Ovary (tissue), 7 donors: ENCODE measurements at regions not wholly inside any gene's neighbourhood (a gene's known extent, or its start where the extent isn't known, plus 50 kb on each side); places are given as distances from the start of the nearest gene placed in this dataset.
"Not testable (repeated sequence)": the region's sequence is repeated elsewhere in the genome, so short reads cannot be mapped to it uniquely, and the experiment has no call there.

ENCODE experiments used
- DNase-seq, 5 donors: peaks; one replicate each; pipeline ENCODE4 v3.0.0-alpha.2; 2019 to 2020
- H3K27ac ChIP-seq, 2 donors: fragments of 200-600 bp; one replicate each; pipeline versions ENCODE4 v1.5.1 to v1.8.0; 2019 to 2022
- H3K27me3 ChIP-seq: fragments of 200-600 bp; one replicate; pipeline ENCODE4 v1.8.0; 2022
- H3K36me3 ChIP-seq: fragments of 200-600 bp; sonication (generic); one replicate; pipeline ENCODE4 v1.5.1; 2019
- H3K4me1 ChIP-seq: one replicate; pipeline ENCODE4 v1.8.1; 2013; ENCODE audit warnings: mild to moderate bottlenecking, moderate library complexity; ENCODE audit not compliant: insufficient read depth
- H3K4me3 ChIP-seq: fragments of 200-600 bp; sonication (generic); one replicate; pipeline ENCODE4 v1.5.1; 2017
- H3K9me3 ChIP-seq, 2 donors: fragments of 200-600 bp in 1 of 2; sonication (generic) in 1 of 2; one replicate each; pipeline versions ENCODE4 v1.5.1 to v1.8.1; 2013 to 2019; ENCODE audit warnings: mild to moderate bottlenecking in 1 of 2, moderate library complexity in 1 of 2
- EP300 ChIP-seq: sonication (generic); formaldehyde crosslinking; IDR thresholded peaks from one replicate; pipeline ENCODE4 v1.6.1; 2017; ENCODE audit warnings: antibody characterized with exemption
- POLR2A ChIP-seq: fragments of 450-650 bp; IDR thresholded peaks from one replicate; pipeline ENCODE4 v1.6.1; 2017; ENCODE audit warnings: antibody characterized with exemption, mild to moderate bottlenecking, moderate library complexity
- WGBS, 3 donors: extraction: QIAGEN DNeasy Blood & Tissue Kit in 1 of 3; methylation state at CpG; one replicate each; pipeline versions ENCODE4 v1.1.5 to v1.1.7; 2013 to 2017; 5-methylcytosine and 5-hydroxymethylcytosine counted together
- intact Hi-C, 4 donors: fragments of 100-400 bp; cut with DNase I; formaldehyde crosslinking; loops; one replicate each; pipeline versions ENCODE4 v1.11.0 to v1.15.1; 2022 to 2023
- TF ChIP-seq, protein P1 (sequence below), 3 donors: fragments of 450-650 bp in 2 of 3; fragments of 200-600 bp in 1 of 3; IDR thresholded peaks; one replicate each; pipeline versions ENCODE4 v1.5.1 to v1.8.0; 2016 to 2022; ENCODE audit warnings: antibody characterized with exemption in 3 of 3, mild to moderate bottlenecking in 1 of 3
- donor health status: DM: no; HTN: no; CAD: no; lungs with moderate emphysema.
- donor health status: DM: no; HTN: no; CAD: no.
- donor health status: Bipolar disorder and iron deficiency.
- donor health status: DM: no; HTN: no; CAD: no.
- donor health status: DM: yes; HTN: yes; CAD: no.

DNA sequence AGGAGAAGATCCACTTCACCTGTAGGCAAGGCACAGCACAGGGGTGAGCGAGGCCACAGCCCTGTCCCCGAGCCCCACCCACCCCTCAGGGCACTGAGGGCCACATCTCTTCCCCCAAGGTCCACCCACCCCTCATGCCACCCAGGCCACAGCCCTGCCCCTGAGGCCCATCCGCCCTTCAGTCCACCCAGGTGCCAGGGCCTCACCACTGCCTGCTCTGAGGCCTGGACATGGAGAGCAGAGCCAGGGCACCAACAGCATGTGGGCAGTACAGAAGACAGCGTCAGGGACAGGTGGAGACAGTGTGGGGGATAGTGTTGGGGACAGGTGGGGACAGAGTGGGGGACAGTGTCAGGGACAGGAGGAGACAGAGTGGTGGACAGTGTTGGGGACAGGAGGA is 138.3 kb downstream of the TMEM121 start:
- no peak overlapping the region for H3K4me3 ChIP-seq
- intact Hi-C loops: no loop called here
- 83 to 90% (median 85%) methylated on average over 1 to 4 of the region's 4 CpGs for WGBS, 3 donors
- no peaks in the 10 kb centered on the region for H3K9me3 ChIP-seq
- TF ChIP-seq POLR2A: no peak
- TF ChIP-seq, protein P1, sequence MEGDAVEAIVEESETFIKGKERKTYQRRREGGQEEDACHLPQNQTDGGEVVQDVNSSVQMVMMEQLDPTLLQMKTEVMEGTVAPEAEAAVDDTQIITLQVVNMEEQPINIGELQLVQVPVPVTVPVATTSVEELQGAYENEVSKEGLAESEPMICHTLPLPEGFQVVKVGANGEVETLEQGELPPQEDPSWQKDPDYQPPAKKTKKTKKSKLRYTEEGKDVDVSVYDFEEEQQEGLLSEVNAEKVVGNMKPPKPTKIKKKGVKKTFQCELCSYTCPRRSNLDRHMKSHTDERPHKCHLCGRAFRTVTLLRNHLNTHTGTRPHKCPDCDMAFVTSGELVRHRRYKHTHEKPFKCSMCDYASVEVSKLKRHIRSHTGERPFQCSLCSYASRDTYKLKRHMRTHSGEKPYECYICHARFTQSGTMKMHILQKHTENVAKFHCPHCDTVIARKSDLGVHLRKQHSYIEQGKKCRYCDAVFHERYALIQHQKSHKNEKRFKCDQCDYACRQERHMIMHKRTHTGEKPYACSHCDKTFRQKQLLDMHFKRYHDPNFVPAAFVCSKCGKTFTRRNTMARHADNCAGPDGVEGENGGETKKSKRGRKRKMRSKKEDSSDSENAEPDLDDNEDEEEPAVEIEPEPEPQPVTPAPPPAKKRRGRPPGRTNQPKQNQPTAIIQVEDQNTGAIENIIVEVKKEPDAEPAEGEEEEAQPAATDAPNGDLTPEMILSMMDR (IDR thresholded peaks at IDR 0.05): no peak
- no peak for TF ChIP-seq EP300
- H3K36me3 ChIP-seq: no peaks in the 10 kb centered on the region
- DNase-seq: no peak
- H3K27ac ChIP-seq: no peak overlapping the region
- H3K27me3 ChIP-seq: no peaks in the 10 kb centered on the region
- H3K4me1 ChIP-seq: peaks cover 3% of the 10 kb centered on the region

DNA sequence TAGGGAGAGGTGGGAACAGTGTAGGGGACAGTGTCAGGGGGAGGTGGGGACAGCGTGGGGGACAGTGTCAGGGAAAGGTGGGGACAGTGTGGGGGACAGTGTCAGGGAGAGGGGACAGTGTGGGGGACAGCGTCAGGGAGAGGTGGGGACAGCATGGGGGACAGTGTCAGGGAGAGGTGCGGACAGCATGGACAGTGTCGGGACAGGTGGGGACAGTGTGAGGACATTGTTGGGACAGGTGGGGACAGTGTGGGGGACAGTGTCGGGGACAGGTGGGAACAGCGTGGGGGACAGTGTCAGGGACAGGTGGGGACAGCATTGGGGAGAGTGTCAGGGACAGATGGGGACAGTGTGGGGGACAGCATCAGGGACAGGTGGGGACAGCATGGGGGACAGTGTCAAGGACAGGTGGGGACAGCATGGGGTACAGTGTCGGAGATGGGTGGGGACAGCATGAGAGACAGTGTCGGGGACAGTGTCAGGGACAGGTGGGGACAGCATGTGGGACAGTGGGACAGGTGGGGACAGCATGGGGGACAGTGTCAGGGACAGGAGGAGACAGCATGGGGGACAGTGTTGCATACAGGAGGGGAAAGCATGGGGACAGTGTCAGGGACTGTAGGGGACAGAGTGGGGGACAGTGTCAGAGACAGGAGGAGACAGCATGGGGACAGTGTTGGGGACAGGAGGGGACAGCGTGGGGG is 139.0 kb downstream of the TMEM121 start:
- H3K4me3 ChIP-seq: no peak overlapping the region
- H3K36me3 ChIP-seq: no peaks in the 10 kb centered on the region
- no peaks in the 10 kb centered on the region for H3K27me3 ChIP-seq
- intact Hi-C loops: no loop called here
- H3K27ac ChIP-seq: no peak overlapping the region
- peaks cover 3% of the 10 kb centered on the region for H3K4me1 ChIP-seq
- WGBS, 3 donors: 75 to 77% (median 76%) methylated on average over 9 of the region's 9 CpGs
- no peak for DNase-seq
- TF ChIP-seq POLR2A (no peak), EP300 (no peak)
- TF ChIP-seq, protein P1 (IDR thresholded peaks at IDR 0.05): no peak
- no peaks in the 10 kb centered on the region for H3K9me3 ChIP-seq

DNA sequence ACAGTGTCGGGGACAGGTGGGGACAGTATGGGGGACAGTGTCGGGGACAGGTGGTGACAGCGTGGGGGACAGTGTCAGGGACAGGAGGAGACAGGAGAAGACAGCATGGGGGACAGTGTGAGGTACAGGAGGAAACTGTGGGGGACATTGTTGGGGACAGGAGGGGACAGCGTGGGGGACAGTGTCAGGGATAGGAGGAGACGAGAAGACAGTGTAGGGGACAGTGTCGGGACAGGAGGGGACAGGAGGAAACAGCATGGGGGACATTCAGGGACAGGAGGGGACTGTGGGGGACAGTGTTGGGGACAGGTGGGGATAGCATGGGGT is 139.5 kb downstream of the TMEM121 start:
- H3K36me3 ChIP-seq: no peaks in the 10 kb centered on the region
- TF ChIP-seq, protein P1 (IDR thresholded peaks at IDR 0.05): no peak
- TF ChIP-seq POLR2A: no peak
- TF ChIP-seq EP300: no peak
- intact Hi-C loops: no loop called here
- H3K27ac ChIP-seq: no peak overlapping the region
- no peak overlapping the region for H3K4me3 ChIP-seq
- no peak for DNase-seq
- H3K27me3 ChIP-seq: no peaks in the 10 kb centered on the region
- H3K9me3 ChIP-seq: no peaks in the 10 kb centered on the region
- 80 to 93% (median 90%) methylated on average over 6 of the region's 6 CpGs for WGBS, 3 donors
- peaks cover 3% of the 10 kb centered on the region for H3K4me1 ChIP-seq

DNA sequence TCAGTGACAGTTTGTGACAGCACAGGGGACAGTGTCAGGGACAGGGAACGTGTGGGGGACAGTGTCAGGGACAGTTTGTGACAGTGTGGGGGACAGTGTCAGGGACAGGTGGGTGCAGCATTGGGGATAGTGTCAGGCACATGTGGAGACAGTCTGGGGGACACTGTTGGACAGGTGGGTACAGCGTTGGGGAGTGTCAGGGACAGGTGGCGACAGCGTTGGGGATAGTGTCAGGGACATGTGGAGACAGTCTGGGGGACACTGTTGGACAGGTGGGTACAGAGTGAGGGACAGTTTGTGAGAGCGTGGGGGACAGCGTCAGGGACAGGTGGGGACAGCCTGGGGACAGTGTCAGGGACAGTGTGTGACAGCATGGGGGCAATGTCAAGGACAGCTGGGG is 140.0 kb downstream of the TMEM121 start:
- H3K4me1 ChIP-seq: peaks cover 3% of the 10 kb centered on the region
- no peaks in the 10 kb centered on the region for H3K27me3 ChIP-seq
- H3K9me3 ChIP-seq: no peaks in the 10 kb centered on the region
- H3K4me3 ChIP-seq: no peak overlapping the region
- DNase-seq: no peak
- WGBS, 3 donors: 74 to 84% (median 82%) methylated on average over 6 of the region's 6 CpGs
- TF ChIP-seq, protein P1 (IDR thresholded peaks at IDR 0.05): no peak
- TF ChIP-seq POLR2A (no peak), EP300 (no peak)
- intact Hi-C loops: no loop called here
- H3K36me3 ChIP-seq: no peaks in the 10 kb centered on the region
- no peak overlapping the region for H3K27ac ChIP-seq

DNA sequence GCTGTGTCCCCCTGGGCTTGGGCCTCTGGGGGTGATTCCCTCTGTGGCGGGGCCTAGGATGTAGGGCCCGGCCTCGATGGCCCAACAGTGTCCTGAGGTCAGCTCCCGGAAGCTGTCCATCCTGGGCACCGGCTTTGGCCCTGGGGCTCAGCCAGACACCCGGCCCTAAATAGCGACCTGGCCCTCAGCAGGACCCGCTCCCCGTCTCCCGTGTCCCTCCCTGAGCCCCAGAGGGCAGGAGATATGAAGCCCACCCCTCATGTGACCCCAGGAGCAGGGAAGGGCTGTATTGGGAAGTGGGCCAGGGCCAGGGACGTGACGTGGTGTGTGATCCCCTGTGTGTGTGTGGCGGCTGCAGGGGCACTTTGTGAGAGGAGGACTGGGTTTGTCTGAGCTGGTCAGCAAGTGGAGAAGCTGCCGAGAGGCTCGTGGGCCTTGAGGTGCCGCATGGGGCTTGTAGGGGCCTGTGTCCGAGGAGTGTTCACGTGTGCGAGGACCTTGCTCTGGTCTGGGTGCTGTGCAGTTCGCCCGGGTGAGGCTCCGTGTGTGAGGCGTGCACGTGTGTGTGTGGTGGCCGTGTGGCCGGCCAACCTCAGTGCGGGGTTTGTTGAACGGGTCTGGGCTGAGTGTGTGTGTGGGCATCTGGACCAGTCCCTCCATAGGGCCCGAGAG is 140.7 kb downstream of the TMEM121 start:
- H3K4me1 ChIP-seq, H3K4me3 ChIP-seq, H3K27me3 ChIP-seq, H3K9me3 ChIP-seq, intact Hi-C loops, H3K27ac ChIP-seq, DNase-seq, H3K36me3 ChIP-seq: not testable (repeated sequence)
- WGBS, 3 donors: 85 to 94% (median 86%) methylated on average over 23 to 29 of the region's 29 CpGs

DNA sequence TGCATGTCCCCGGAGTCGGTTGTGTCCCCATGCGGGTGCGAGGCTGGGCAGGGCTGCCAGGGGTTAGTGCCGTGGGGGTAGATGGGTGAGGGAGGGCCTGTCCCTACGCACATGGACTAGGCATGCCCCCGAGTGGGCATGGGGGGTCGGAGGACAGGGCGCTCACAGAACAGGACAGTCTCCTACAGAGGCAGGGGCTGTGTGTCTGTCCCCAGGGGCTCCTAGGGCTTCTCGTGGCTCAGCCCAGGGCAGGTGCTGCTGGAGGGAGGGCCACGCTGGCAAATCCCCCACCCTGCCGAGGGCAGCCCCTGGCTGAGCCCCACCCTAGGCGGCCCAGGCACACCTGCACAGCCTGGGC is 141.3 kb downstream of the TMEM121 start:
- DNase-seq, intact Hi-C loops: not testable (repeated sequence)

DNA sequence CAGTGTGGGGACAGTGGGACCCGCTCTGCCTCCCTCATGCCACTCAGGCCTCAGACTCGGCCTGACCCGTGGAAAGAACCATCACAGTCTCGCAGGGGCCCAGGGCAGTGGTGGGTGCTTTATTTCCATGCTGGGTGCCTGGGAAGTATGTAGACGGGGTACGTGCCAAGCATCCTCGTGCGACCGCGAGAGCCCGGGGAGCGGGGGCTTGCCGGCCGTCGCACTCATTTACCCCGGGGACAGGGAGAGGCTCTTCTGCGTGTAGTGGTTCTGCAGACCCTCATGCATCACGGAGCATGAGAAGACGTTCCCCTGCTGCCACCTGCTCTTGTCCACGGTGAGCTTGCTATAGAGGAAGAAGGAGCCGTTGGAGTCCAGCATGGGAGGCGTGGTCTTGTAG is 141.6 kb downstream of the TMEM121 start:
- H3K27ac ChIP-seq, H3K9me3 ChIP-seq, H3K36me3 ChIP-seq, H3K4me3 ChIP-seq, H3K4me1 ChIP-seq, H3K27me3 ChIP-seq, DNase-seq, intact Hi-C loops: not testable (repeated sequence)
- WGBS, 3 donors: 82 to 96% (median 88%) methylated on average over 15 to 22 of the region's 22 CpGs

More for the DNA sequence above, 141.3 kb downstream of the TMEM121 start:
- H3K36me3 ChIP-seq, H3K27me3 ChIP-seq, H3K9me3 ChIP-seq, H3K27ac ChIP-seq, H3K4me3 ChIP-seq, H3K4me1 ChIP-seq: not testable (repeated sequence)
- 85% methylated on average over 7 of the region's 13 CpGs; no CpG with 5 or more reads in 2 of the 3 donors for WGBS, 3 donors
